ENCODE measurements at regions not wholly inside any gene's neighbourhood (a gene's known extent, or its start where the extent isn't known, plus 50 kb on each side); places are given as distances from the start of the nearest gene placed in this dataset.

DNA sequence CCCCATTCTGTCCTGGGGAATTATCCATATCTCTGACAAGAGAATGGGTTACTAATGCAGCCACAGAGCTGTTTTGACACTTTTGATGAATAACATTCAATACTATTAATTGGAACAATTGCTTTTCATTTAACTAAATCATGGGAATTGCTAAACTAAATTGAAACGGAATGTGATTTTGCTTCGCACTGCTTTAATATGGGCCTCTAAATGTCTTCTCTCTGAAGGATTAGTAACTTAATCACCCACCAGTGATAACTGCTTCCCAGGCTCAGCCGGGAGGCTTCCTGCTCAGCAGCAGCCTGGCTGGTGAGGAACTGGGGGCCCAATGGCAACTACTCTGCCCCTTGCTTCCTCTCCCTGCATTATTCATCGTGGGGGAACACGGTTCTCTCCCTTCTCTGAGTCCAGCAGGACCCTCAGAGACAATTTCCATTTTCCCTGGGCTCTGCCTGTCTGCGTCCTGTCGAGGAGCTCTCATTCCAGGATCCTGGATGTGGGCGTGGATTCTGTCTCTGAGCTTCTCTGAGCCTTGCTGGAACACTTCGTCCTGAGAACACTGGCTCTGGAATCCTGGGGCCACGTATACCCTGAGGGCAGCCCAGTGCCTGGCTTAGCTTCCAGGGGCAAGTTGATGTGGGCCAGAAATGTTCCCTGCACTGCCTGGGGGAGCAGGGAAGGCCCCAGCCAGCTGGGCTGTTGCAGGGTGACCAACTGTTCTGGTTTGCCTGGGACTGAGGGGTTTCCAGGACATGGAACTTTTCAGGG, 308.9 kb downstream of the DHX35 start:
- TF ChIP-seq, protein P1, sequence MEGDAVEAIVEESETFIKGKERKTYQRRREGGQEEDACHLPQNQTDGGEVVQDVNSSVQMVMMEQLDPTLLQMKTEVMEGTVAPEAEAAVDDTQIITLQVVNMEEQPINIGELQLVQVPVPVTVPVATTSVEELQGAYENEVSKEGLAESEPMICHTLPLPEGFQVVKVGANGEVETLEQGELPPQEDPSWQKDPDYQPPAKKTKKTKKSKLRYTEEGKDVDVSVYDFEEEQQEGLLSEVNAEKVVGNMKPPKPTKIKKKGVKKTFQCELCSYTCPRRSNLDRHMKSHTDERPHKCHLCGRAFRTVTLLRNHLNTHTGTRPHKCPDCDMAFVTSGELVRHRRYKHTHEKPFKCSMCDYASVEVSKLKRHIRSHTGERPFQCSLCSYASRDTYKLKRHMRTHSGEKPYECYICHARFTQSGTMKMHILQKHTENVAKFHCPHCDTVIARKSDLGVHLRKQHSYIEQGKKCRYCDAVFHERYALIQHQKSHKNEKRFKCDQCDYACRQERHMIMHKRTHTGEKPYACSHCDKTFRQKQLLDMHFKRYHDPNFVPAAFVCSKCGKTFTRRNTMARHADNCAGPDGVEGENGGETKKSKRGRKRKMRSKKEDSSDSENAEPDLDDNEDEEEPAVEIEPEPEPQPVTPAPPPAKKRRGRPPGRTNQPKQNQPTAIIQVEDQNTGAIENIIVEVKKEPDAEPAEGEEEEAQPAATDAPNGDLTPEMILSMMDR (IDR thresholded peaks at IDR 0.05; ENCODE audit: extremely low read depth in 1 of 2, insufficient read depth in 1 of 2, low read depth in 1 of 2, low read length in 2 of 2) = no peak
- TF ChIP-seq EZH2 (IDR thresholded peaks at IDR 0.05; ENCODE audit: borderline replicate concordance, low read depth, low read length, severe bottlenecking) (no peak), POLR2A (IDR thresholded peaks at IDR 0.05; ENCODE audit: low read depth, low read length) (no peak), GATA2 (IDR thresholded peaks at IDR 0.05; ENCODE audit: insufficient read depth, insufficient read length, low read depth, low read length) (no peak), POLR2AphosphoS5 (IDR thresholded peaks at IDR 0.05; ENCODE audit: insufficient read depth, low read depth, low read length) (no peak), MYC (IDR thresholded peaks at IDR 0.05; ENCODE audit: low read depth, low read length) (no peak), FOS (IDR thresholded peaks at IDR 0.05; ENCODE audit: borderline replicate concordance, insufficient read depth, low read length) (no peak), JUN (IDR thresholded peaks at IDR 0.05; ENCODE audit: borderline replicate concordance, insufficient read depth, insufficient read length, low read depth) (no peak)
- TF ChIP-seq, protein P2, sequence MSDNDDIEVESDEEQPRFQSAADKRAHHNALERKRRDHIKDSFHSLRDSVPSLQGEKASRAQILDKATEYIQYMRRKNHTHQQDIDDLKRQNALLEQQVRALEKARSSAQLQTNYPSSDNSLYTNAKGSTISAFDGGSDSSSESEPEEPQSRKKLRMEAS (IDR thresholded peaks at IDR 0.05; ENCODE audit: insufficient read depth, insufficient read length) = no peak
